Loucy (cell line): ENCODE measurements at regions not wholly inside any gene's neighbourhood (a gene's known extent, or its start where the extent isn't known, plus 50 kb on each side); places are given as distances from the start of the nearest gene placed in this dataset.

Experiments
- H2AFZ ChIP-seq: fragments of 200-600 bp; sonication (generic); 2 replicates; pipeline ENCODE4 v1.6.0; 2016; ENCODE audit warnings: antibody characterized with exemption, mild to moderate bottlenecking, low read length, moderate library complexity
- H3F3A ChIP-seq: fragments of 200-600 bp; 2 replicates; pipeline ENCODE4 v1.6.0; 2016; ENCODE audit warnings: antibody characterized with exemption, low read depth, mild to moderate bottlenecking
- H3K27me3 ChIP-seq: fragments of 200-600 bp; sonication (generic); 2 replicates; pipeline ENCODE4 v1.6.1; 2014; ENCODE audit warnings: low read length, mild to moderate bottlenecking; ENCODE audit not compliant: insufficient read depth, poor library complexity, severe bottlenecking
- H3K36me3 ChIP-seq: fragments of 200-600 bp; sonication (generic); 2 replicates; pipeline ENCODE4 v1.6.1; 2016; ENCODE audit warnings: low read length; ENCODE audit not compliant: insufficient read depth
- H3K4me1 ChIP-seq: fragments of 200-600 bp; sonication (generic); 2 replicates; pipeline ENCODE4 v1.5.1; 2014; ENCODE audit warnings: low read length, mild to moderate bottlenecking; ENCODE audit not compliant: insufficient read depth, poor library complexity, severe bottlenecking
- H3K4me2 ChIP-seq: fragments of 200-600 bp; sonication (generic); 2 replicates; pipeline ENCODE4 v1.6.0; 2014; ENCODE audit warnings: antibody characterized with exemption, low read length, low read depth, mild to moderate bottlenecking; ENCODE audit not compliant: poor library complexity, severe bottlenecking
- H3K4me3 ChIP-seq: fragments of 200-600 bp; sonication (generic); 2 replicates; pipeline ENCODE4 v1.5.1; 2014; ENCODE audit warnings: low read length, mild to moderate bottlenecking, mixed read lengths; ENCODE audit not compliant: poor library complexity, severe bottlenecking
- H3K79me2 ChIP-seq: fragments of 200-600 bp; sonication (generic); 2 replicates; pipeline ENCODE4 v1.6.1; 2014; ENCODE audit warnings: low read length; ENCODE audit not compliant: insufficient read depth
- H3K9ac ChIP-seq: fragments of 200-600 bp; sonication (generic); 2 replicates; pipeline ENCODE4 v1.6.0; 2014; ENCODE audit warnings: mild to moderate bottlenecking, low read depth, low read length, moderate library complexity; ENCODE audit not compliant: poor library complexity, severe bottlenecking
- H3K9me2 ChIP-seq: fragments of 200-600 bp; sonication (generic); replicated peaks from 2 replicates; pipeline ENCODE4 v1.6.1; 2016; ENCODE audit warnings: low read depth, low read length, mixed read lengths
- H3K9me3 ChIP-seq: fragments of 200-600 bp; sonication (generic); 2 replicates; pipeline ENCODE4 v1.6.1; 2014; ENCODE audit warnings: mild to moderate bottlenecking, antibody characterized with exemption, low read length, low read depth; ENCODE audit not compliant: insufficient read depth
- H4K20me1 ChIP-seq: fragments of 200-600 bp; sonication (generic); 2 replicates; pipeline ENCODE4 v1.6.0; 2014; ENCODE audit warnings: antibody characterized with exemption, low read length, mild to moderate bottlenecking; ENCODE audit not compliant: insufficient read depth, poor library complexity, severe bottlenecking
- CTCF ChIP-seq: fragments of 200-600 bp; sonication (generic); conservative IDR thresholded peaks from 2 replicates; pipeline ENCODE4 v1.5.1; 2014; ENCODE audit warnings: mild to moderate bottlenecking, antibody characterized with exemption, low read length
- EZH2phosphoT487 ChIP-seq: fragments of 200-600 bp; IDR thresholded peaks from 2 replicates; pipeline ENCODE4 v1.6.1; 2018; ENCODE audit warnings: antibody characterized with exemption, mild to moderate bottlenecking, moderate library complexity, borderline replicate concordance

GRCh38 chr12:127429551-127430285 lies 837.3 kb upstream of the TMEM132C start:
- no peaks in the 10 kb centered on the region for H3K79me2 ChIP-seq
- no peaks in the 10 kb centered on the region; the same call in 1 of the 2 replicates for H3K9me3 ChIP-seq
- H3K9me2 ChIP-seq, result no peaks in the 10 kb centered on the region
- no peaks in the 10 kb centered on the region for H3K4me1 ChIP-seq
- no peaks in the 10 kb centered on the region for H3F3A ChIP-seq
- H3K4me3 ChIP-seq, result no peak overlapping the region
- H3K4me2 ChIP-seq, result no peak overlapping the region
- H3K9ac ChIP-seq, result no peak overlapping the region
- no peak overlapping the region for H2AFZ ChIP-seq
- TF ChIP-seq CTCF, result no peak
- TF ChIP-seq EZH2phosphoT487, result no peak
- no peaks in the 10 kb centered on the region for H3K27me3 ChIP-seq
- no peaks in the 10 kb centered on the region for H4K20me1 ChIP-seq
- H3K36me3 ChIP-seq, result no peaks in the 10 kb centered on the region

GRCh38 chr12:127430401-127430800 lies 836.6 kb upstream of the TMEM132C start:
- H3K9me3 ChIP-seq, result no peaks in the 10 kb centered on the region; the same call in 1 of the 2 replicates
- no peaks in the 10 kb centered on the region for H3K36me3 ChIP-seq
- H3F3A ChIP-seq, result no peaks in the 10 kb centered on the region
- no peak overlapping the region for H3K4me2 ChIP-seq
- no peaks in the 10 kb centered on the region for H4K20me1 ChIP-seq
- H3K9ac ChIP-seq, result no peak overlapping the region
- no peak overlapping the region for H2AFZ ChIP-seq
- H3K4me1 ChIP-seq, result no peaks in the 10 kb centered on the region
- no peak overlapping the region for H3K4me3 ChIP-seq
- H3K27me3 ChIP-seq, result no peaks in the 10 kb centered on the region
- H3K79me2 ChIP-seq, result no peaks in the 10 kb centered on the region
- H3K9me2 ChIP-seq, result no peaks in the 10 kb centered on the region
- no peak for TF ChIP-seq CTCF
- TF ChIP-seq EZH2phosphoT487, result no peak

- H3K79me2 ChIP-seq, result no peaks in the 10 kb centered on the region
- no peak overlapping the region for H3K9ac ChIP-seq
- H3K9me2 ChIP-seq, result no peaks in the 10 kb centered on the region
- no peaks in the 10 kb centered on the region for H3K27me3 ChIP-seq
- H2AFZ ChIP-seq, result no peak overlapping the region
- no peak overlapping the region for H3K4me2 ChIP-seq
- no peaks in the 10 kb centered on the region for H4K20me1 ChIP-seq
- no peaks in the 10 kb centered on the region for H3K4me1 ChIP-seq
- H3K36me3 ChIP-seq, result no peaks in the 10 kb centered on the region
- no peak for TF ChIP-seq EZH2phosphoT487
- no peak for TF ChIP-seq CTCF
- no peaks in the 10 kb centered on the region; the same call in 1 of the 2 replicates for H3K9me3 ChIP-seq
- H3K4me3 ChIP-seq, result no peak overlapping the region
- H3F3A ChIP-seq, result no peaks in the 10 kb centered on the region
Observed at GRCh38 chr12:127431177-127431576, 835.8 kb upstream of the TMEM132C start.
